DND-41 (cell line): ENCODE measurements at regions not wholly inside any gene's neighbourhood (a gene's known extent, or its start where the extent isn't known, plus 50 kb on each side); places are given as distances from the start of the nearest gene placed in this dataset.

Experiments
- CTCF ChIP-seq: IDR thresholded peaks from 2 replicates; pipeline ENCODE4 v1.5.1; 2012; ENCODE audit warnings: borderline replicate concordance, low read length, moderate library complexity, mild to moderate bottlenecking; ENCODE audit not compliant: poor library complexity, severe bottlenecking; ENCODE audit errors: extremely low read depth
- EZH2 ChIP-seq: IDR thresholded peaks from 3 replicates; pipeline ENCODE4 v1.6.1; 2012; ENCODE audit warnings: borderline replicate concordance, low read depth, mild to moderate bottlenecking, moderate library complexity, low read length, inconsistent platforms; ENCODE audit not compliant: severe bottlenecking

DNA sequence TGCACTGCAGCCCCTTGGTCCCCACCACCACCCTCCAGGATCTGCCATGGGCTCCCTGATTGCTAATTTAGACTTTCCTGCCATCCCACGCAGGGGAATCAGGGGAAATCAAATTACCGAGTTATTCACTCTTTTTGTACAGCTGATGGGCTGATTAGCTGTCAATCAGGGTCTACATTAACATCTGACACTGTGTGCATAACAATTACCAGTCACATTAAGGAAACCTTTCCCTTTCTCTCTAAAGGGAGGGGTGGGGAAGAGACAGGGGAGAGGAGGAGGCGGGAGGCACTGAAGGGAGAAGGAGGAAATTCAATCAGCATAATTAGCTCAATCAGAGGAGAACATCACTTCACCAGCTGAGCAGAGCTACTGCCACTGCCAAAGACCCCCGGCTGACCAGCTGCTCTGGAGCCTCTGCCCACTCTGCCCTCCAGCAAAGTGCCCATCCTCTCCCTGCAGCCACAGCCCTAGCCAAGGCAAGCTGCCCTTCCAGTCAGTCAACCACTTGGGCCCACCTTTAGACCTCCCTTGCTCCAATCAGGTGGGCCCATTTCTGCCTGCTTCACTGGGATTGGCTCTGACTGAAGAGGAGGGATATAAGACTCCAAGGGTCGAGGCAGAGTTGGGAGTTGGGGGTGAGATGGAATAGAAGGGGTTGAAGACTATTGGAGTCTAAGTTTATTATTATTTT, 199.3 kb upstream of the ZC3H12A start:
- TF ChIP-seq CTCF = no peak
- no peak for TF ChIP-seq EZH2
